ENCODE measurements at regions not wholly inside any gene's neighbourhood (a gene's known extent, or its start where the extent isn't known, plus 50 kb on each side); places are given as distances from the start of the nearest gene placed in this dataset.

DNA sequence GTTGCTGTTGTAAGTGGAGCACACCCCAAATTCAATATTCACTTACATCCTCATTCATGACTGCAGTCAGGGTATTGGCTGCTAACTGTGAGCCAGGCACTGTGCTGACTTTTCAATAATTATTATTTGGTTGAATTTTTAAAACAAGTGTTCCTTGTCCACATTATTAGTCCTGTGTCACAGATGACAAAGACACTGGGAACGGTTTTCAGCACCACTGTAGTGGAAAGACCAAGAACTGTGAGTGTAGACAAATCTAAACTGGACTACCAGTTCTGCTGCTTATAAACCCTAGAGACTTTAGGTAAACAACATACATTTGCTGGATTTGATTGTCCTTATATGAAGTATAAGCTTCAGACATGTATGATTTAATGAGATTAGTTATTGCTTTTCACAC is 197.7 kb upstream of the ROBO2 start:
- DNase-seq, result no peak

DNA sequence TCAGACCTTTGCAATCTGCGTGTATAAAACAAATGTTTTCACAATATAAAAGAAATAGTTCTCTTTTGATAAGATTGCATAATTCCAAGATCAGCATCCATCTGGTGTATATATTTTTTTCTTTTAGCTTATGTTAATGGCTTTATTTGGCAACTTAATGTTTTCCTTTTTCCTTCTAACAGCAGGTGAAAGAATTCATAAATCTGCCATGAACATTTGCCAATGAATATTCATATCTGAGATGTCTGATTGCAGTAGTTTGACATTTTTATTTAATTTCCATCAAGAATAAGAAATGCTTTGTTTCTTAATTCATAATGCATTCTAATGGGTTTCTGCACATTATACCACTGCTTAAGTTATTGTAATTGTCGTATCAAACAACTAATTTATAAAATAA is 184.4 kb upstream of the ROBO2 start:
- no peak for DNase-seq

DNA sequence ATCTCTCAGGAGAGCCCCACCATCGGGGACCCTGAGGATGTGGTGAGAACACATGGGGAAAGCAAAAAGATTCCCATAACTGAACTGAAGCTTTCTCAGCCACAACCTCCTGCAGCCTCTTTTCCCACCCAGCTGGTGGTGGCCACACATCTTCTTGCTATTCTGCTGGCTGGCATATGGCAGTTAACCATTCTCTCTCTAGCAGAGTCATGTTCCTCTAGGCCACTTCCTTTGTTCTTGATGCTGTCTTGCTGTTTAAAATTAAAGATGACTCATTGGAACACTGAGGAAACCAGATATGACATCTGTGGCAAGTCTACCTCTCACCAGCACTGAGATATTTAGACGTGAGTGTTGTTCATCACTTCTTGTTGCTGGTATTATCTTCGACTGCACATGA is 180.3 kb upstream of the ROBO2 start:
- no peak for DNase-seq

DNA sequence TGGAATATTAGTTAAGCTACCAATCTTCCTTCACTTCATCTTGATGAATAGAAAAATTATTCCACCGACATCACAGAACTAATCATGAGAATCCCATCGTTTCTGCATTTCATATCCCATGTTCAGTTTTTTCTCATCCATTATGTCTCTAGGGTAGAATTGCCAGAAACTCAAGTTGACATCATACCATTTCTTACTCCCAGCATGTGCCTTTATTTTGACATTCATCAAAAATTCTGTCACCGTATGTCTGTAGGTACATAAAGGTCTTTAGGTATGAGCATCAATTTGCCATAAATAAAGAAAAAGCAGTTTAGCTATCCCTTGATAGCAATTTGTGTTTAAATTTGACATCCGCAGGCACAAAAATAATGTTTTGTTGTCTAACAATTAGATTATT is 175.5 kb upstream of the ROBO2 start:
- DNase-seq, result no peak

DNA sequence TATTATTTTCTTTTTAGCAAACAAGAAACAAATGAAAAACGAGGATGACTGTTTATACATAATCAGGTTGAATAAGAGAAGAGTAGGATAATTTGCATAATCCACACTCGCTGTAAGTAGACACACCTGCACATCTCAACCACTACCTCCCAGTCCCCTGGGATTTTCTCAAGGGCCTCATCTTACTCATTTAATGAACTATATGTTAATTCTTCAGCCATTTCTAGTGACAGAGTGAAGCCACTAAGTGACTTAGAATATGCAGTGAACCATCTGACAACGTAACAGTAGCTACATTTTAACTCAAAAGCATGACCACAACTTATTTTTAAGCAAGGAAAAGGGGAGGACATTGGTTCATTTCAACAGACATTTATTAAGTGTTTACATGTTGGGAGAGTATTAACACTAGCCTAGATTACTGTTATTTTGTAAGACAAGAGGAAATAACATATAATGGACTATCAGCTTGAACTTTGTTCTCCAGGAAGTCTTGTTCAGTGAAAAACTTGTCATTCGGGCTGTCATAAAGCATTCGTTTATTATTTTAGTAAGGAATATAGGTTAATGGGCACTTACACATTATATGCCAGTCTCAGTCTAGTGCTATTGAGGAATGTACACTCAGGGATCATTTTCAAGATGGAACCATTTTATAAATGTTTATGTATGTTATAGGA is 173.0 kb upstream of the ROBO2 start:
- no peak for DNase-seq

DNA sequence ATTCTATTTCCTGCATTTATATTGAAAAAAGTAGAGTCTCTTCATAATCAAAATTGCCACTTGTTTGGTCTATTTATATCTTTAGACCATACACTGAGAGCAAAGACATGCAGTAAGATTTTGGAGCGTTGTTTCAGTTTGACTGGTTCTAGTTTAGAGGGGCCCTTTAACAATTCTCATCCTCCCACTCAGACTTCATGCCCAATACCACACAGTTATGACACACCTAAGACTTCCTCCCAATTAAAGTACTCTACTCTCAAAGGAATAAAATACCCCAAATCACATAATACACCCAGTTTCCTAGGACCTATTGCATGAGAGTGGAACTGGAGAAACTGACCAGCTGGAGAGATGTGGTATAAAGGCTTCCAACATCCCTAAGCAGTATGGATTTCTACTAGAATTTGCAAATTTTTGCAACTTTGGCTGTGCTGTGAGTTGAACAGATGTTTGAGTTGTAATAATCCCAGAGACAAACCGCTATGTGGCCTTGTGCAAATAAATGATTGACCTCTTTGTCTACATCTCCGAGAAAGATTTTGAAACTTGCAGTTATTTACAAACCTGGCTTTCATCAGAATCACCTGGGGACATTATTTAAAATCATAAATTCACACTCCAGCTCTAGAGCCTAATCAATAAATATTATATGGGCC is 170.0 kb upstream of the ROBO2 start:
- DNase-seq, result no peak

DNA sequence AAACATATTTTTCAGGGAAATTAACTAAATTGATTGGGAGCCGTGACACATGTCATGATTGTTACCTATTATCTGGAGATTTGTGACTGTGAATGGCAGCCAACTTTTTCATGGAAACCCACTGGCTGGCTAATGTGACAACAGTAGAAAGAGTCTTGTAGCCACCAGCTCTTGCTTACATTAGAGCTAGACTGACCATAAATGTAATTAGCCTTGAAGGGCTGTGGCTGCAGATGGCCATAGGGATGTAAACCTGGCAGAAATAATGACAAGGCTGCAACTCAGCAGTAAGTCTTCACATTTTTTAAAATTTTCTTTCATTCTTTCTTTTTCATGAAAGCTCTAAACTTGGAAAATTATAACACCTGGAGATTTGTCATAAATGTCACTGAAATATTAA is 168.2 kb upstream of the ROBO2 start:
- DNase-seq, result no peak

DNA sequence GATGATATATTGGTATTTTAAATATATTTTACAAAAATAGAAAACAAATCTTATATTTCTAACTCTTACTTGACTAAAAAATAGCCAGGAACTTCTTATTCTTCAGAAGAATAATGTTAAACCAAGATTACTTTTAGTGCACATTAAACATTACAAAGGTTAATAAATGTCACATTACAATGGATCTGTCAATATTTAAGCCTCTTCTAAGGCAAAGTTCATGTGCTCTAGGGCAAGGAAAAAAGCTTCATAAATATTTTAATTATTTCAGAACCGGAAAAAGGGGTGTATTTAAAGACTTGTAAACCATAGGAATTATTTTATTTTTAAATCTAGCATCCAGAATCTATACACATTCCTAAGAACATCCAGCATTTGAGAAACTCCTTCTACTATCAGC is 166.9 kb upstream of the ROBO2 start:
- no peak for DNase-seq

DNA sequence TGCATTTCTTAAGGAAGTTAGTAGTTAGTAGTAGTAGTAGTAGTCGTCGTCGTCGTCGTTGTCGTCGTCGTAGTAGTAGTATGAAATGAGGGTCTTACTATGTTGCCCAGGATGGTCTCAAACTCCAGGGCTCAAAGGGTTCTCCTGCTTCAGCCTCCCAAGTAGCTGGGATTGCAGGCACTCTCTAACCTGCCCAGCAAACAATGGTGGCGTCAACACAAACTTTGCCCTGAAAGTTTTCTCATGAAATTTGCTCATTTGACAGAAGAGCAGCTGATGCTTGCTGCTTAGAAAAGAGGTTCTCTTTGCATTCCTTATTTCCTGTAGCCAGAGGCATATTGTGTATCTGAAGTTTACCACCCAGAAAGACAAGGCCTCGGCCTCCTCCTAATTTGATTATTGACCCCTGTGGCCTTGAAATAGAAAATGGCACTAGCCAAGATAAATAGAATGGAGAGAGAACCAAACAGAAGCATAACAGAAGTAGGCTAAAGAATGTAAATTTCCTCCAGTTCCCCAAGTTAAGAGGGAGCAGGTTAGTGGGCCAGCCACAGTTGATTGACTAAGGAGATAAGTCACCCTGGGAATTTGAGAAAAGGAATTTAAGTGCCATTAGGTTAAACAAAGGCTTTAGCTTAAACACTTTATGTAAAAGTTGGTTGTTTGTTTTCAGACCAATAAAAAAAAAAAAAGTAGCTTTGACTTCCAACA is 166.2 kb upstream of the ROBO2 start:
- DNase-seq, result no peak

DNA sequence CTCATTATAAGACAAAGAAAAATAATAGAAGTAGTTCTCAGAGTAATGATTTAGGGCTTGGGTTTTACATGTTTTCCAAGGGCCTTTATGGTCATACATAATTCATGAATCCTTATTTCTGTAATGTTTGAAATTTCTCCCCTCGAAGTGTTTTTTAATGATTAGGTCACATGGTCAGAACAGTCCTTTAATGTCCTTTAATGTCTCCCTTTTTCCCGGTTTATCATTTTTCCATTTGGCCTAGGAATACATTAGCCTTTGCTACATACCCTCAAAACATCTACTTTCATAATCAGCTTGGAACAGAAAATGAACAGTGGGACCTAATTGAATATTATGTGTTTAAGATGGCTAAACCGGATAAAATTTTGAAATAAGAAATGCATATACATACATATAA is 159.9 kb upstream of the ROBO2 start:
- no peak for DNase-seq

DNA sequence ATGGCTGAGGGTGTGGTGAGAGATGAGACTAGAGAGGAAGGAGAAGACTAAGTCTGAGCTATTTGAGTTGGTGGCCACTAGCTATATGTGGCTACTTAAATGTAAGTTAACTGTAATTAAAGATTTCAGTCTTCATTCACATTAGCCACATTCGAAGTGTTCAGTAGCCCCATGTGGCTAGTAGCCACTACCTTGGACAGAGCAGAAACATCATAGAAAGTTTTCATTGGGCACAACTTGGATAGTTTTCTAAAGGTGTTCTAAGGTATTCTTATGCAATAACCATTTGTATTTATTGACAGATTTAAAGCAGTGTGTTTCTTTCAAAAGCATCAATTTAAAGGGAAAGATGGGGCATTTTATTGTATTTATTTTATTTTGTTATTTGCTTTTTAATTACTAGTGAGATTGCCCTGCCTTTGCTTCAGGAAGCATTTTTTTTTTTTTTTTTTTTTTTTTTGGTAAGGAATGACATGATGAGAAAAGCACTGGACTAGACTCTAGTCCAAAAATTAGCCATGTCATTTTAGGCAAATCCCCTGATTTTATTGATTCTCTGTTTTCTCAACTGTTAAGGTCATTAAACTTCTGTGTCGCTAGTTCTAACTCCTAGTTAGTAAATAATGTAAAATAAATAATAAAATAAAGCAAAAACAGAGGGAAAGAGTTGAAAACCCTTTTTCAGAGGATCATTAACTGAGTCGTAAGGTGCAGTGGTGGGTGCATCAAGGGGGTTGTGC is 153.0 kb upstream of the ROBO2 start:
- no peak for DNase-seq

DNA sequence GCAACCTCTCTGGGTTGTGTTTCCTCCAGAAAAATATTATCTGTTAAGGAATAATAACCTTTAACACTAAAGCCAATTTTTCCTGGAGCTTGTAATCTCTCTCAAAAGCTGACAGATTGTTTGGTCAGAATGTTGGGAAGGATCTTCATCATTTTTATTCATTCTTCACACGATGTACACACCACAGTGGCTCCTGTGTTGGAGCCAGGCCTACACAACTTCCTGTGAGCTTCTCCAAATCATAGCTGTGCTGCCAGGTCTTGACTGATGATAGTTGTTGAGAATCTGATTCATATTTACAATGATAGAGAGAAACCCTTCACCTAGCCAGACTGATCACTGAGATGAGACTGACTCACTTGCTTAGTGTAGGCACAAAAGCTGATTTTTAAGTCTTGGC is 151.0 kb upstream of the ROBO2 start:
- no peak for DNase-seq

DNA sequence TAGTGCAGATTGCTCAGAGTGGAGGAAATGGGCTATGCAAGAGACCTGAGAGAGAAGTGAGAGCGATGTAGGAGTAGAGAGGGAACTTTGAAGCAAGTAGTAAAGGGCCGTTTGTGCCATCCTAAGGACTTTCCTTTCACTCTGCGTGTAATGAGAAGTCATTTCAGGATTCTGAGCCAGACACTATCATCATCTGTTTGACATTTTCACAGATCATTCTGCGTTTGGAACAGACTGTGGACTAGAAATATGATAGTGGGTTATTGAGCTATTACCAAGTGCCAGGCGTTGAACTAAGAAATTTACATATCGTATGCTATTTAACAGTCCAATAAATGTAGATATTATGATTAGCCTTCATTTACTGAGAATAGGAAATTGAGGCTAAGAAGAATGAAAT is 150.0 kb upstream of the ROBO2 start:
- no peak for DNase-seq

DNA sequence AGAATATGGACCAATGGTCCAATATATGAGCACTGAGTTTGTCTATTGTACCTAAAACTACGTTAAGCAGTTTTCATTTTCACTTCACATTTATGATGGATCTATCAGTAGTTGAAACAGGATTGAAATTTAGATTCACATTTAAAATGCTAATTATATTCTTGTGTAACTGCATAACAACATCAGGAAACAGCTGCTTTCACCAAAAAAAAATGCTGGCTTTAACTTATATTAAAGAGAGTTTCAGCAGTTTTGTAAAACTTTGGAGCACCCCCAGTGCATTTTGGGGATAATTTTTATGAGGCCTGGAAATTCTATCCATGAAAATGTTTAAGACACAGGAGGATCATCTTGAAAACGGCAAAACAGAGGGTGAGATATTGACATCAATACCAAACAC is 142.8 kb upstream of the ROBO2 start:
- no peak for DNase-seq

DNA sequence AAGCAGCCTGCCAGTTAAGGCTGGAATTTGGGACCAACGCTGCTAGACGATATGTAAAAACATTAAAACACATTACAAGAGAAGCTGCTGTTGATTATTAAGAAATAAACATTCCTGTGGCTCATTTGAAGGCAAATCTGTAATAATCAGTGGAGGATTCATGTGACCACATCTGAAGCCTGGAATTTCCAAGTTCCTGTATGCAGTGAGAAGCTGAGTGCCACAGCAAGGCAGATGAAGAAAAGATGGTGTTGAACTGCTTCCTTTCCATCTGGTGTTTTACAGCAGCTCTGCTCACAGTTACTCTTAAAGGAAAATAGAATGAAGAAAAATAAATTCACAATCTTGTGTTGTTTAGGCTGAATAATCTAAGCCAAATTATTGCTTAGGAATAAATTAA is 139.3 kb upstream of the ROBO2 start:
- DNase-seq, result no peak

DNA sequence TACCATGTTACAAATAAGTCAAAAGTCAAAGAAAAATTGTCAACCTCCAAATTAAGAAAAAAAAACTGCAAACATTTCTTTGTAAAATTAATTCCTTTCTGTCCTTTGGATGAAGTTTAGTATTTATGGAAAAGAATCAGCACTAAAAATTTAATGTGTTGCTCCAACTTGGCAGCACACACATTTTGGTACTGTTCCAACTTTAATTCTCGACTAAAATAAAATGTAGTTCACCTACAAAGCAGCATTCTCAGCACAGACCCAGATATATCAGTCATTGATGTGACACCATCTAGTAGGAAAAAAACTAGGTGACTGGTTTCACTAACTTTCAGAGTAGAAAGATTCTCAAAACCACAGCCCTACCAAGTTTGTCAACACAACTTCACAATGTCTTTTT is 131.7 kb upstream of the ROBO2 start:
- no peak for DNase-seq

DNA sequence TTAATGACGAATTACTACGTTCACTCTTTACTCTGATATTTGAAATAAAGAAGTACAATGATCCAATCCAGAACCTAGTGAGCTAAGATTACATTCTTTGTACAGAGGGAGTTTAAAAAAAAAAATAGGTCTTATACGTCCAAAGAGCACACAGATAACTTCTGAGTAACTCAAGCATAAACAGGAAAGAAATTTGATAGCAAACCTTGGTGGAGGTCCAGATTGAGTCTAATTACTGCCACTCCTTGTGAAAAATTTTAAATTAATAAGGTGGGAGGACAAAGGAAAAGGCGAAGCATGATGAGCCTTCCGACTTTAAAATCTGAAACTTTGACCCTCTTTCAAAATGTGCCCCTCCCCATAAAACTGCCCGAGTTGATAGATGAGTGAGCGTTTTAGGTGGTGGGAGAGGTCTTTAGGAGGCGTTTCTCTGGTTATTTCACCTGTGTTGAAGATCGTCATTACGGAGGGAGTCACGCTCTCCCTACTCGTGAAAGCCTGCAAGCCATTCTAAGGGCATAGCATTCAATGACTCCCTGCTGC is 127.0 kb upstream of the ROBO2 start:
- no peak for DNase-seq

DNA sequence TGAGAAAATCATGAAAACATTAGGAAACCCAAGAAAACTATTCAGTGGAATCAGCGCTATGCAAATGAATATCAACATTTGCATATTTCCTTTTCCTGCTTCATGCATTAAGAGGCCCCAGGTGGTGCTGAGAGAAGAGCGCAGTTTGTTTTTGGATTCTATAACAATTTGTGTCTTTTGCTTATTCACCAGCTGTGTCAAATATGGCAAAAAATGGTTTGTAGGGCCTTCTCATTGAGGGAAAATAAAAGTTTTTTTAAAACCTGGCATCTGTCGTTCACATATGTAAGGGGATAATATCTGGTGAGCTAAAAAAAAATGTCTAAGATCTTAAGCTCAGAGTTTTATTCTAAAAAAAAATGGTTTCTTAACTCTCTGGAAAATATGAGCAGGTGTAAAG is 122.5 kb upstream of the ROBO2 start:
- no peak for DNase-seq

DNA sequence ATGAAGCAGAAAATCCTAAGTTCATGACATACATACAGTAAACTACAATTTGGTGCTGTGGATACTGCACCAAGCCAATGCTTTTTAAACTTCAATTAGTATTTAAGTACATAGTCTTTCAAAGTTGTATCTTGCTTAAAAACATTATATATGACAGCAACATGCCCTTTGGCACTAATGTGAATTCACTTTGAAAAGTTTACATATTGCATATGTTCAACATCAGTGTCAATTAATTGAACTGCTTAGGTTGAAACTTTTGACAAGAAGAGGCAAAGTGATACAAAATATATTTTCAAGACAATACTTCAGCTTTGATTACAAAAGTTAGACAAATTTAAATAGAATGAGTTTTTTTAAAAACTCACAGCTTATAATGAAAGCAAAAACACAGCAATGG is 119.4 kb upstream of the ROBO2 start:
- DNase-seq, result no peak

DNA sequence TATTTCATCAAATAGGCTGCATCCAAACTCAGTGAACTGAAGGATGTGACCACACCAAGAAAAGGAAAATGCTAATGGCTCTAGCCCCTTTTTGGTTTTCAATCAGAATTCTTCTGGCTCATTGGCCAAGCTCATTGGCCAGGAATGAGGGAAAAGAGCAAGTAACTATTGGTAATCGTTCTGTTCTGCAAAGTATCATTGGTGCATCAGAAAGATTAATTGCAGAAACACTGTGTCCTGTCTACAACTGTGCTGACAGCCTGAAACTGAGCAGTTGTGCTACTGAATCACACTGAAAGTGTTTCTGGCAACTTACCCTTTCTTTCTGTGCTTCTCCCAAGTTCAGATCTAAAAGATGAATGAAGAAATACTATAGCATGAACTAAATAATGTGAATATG is 116.4 kb upstream of the ROBO2 start:
- DNase-seq, result no peak

DNA sequence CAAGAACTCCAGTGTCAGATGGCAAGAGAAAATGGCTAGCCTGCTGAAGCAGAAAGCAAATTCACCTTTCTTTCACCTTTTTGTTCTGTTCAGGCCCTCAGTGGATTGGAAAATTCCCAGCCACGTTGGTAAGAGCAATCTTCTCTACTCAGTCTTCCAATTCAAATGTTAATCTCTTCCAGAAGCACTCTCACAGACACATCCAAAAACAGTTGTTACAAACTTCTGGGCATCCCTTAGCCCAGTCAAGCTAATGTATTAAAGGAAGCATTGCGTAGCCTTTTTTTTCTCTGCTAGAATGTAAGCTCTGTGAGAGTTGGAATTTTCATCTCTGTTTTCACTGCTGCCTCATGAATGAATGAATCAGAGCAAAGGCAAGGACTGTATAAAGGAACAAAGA is 109.2 kb upstream of the ROBO2 start:
- DNase-seq, result no peak

DNA sequence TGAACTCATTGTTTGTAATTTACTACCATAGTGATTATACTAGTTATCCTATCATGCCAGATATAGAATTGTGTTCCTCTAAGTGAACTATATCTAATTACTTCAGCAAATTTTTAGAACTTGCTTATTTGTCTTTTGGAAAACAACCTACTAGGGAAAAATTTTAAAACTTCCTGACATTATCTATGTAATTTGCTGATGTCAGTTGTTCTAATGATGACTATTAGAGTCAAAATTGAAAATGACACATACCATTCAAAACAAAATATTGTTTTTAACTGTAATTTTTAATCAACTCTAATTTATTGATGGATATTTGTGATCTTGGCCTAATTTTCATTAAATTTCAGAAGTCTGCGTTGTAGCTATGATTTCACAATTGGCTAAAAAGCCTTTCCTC is 106.7 kb upstream of the ROBO2 start:
- no peak for DNase-seq

DNA sequence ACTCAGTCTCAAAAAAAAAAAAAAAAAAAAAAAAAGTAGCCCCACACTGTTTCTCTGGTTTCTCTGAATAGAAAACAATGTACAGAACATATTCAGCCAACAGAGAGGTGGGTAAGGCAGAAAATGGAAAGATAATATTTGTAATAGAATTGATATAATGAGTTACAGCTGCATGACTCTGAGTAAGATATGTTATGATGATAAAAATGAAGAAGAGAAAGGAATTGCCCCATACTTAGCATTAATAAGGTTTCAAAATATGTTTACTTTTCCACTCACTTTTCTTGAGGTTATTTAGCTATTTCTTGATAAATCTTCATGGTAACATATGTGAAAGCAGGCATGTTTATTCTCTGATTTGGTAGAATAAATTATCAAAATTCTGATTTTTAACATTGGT is 100.9 kb upstream of the ROBO2 start:
- DNase-seq, result no peak

Measured in DMS153 (cell line).